ACHN (cell line): ENCODE measurements at regions not wholly inside any gene's neighbourhood (a gene's known extent, or its start where the extent isn't known, plus 50 kb on each side); places are given as distances from the start of the nearest gene placed in this dataset.

Source experiments
- DNase-seq: peaks from one replicate; pipeline ENCODE4 v3.0.0-alpha.2; 2015
- in situ Hi-C: cut with HindIII; loops from 2 replicates; pipeline ENCODE4 v1.10.0; 2017; ENCODE audit warnings: low sequenced_read_pairs, low pct_ligation_motif_present, low pct_unique_long_range_greater_than_20kb

DNA sequence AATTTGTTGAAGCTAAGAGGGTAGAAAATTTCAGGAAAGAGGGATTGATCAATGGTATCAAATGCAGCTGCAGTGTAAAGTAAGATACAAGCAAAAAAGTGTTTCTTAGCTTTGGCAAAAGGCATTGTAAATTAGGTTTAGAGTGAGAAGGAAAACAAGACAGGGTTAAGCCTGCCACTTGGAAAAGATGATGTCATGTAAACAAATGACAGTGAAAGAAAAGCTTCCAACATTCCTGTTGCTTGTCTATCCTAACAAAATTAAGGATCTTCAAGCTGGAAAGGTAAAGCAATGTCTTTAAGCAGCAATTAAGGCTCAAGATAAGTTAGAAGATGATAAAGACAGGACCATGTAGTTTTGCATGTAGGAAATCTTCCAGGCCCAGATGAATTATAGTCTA is 139.1 kb upstream of the PPP2R2B start:
- in situ Hi-C loops = no loop called here
- no peak for DNase-seq

DNA sequence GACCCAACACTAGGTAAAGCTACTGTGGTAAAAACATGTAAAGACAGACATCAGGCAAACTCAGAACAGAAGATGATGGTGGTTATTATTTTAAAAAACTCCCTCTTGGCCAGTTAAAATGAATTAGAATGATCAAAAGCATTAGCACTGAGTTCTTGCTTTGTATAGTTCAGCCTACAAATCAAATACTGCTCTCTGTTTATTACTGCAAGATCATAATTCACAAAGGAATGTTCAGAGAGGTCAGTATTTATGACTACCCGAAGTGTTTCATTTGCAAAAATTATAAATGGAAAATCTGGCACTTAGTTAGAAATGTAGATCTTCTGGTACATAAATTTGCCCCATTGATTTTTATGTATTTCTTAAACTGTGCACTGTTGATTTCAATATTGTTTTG is 140.3 kb upstream of the PPP2R2B start:
- in situ Hi-C loops = no loop called here
- DNase-seq = no peak

DNA sequence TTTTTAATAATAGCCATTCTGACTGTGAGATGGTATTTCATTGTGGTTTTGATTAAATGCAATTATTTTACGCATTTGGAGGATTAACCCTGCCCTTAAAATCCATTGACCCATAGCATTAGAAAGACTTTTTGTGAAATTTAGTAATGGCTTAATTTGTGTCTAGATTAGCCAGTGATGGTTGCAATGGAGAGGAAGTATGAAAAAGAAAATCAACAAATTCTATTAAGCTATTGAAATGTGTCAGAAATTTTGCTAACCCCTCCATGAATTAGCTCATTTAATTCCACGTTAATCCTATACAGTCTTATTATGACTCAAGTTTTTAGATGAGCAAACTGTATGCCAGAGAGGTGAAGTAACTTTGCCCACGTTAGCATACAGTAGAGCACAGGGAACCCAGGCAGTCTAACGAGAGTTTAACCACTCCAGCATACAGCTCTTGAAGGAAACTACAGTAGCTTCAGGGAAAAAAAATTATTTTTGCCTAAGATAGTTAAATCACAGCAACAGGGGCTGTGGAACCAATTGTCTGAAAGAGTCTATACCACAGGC is 158.2 kb upstream of the PPP2R2B start:
- in situ Hi-C loops = no loop called here
- no peak for DNase-seq

DNA sequence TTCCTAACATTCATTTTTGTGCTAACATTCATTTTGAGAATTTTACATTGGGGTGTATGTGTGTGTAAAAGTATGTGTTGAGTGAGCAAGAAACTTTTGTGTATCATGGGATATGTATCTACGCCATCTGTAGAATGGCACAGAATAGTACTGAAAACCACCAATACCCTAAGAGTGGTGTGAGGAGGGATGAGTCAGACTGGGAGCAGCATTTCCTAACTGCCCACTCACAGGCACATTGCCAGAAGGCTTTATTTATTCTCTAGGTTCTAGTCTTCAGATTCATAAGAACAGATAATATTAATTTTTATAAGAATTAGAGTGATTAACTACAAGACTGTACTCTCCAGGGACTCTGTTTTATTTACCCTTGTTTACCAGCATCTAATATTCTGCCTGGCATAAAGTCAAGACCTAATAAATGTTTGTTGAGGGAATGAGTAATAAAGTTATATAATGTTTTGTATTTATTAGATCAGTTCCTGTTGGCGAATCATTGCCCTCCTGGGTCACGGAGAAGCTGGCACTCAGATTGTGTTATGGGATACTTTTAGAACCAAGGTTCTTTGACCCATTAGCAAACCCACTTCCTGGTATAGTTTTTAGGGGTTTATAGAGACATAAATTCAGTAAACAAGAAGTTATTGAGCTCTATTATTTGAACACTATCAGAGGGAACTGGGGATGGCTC is 159.1 kb upstream of the PPP2R2B start:
- in situ Hi-C loops = no loop called here
- DNase-seq = peak; percentile 2

DNA sequence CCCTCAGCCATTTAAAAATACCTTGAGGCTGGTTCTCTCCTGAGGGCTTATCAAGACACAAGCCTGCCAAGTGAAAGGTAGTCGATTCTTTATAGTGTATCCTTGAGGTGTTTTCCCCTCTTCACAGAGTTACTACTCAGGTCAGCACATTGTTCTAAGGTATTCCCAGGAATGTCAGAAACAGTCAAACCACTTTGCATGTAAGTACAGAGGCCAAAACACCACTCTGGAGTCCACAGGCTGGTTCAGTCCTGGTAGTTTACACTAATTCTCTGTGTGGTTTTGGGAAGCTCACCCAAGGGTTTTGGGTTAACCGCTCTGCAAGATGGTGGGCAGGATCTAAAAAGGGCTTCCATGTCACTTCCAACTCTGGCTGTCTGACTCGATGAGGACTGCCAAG is 162.3 kb upstream of the PPP2R2B start:
- in situ Hi-C loops = no loop called here
- DNase-seq = no peak

DNA sequence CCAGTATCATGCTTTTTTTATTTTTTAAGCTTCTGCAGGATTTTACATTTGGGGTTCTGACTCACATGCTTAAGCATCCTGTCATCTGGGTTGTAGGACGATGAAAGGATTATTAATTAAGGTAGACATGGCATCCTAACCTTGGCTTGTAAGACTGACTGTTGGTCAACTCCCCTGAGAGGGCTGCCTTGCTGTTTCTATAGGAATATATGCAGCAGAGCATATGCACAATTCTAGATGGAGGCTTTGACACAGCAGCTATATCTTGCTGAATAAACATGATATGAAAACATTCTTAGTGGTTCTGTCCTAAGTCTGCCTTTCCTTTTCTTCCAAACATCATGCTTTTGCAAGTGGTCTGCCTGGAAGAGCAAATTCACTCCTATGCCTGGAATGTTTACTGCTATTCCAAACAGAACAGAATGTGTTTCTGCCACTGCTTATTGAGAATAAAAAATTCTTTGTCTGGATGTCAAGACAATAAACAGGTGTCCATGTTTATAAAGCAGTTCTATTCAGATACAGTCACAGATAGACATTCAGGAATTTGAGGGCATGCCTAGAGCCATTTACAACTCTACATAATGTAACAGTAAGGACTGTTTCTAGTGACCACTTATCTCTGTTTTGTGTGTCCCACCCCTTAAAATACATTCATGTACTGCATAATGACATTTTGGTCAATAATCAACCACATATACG is 166.2 kb upstream of the PPP2R2B start:
- in situ Hi-C loops = no loop called here
- DNase-seq = no peak

DNA sequence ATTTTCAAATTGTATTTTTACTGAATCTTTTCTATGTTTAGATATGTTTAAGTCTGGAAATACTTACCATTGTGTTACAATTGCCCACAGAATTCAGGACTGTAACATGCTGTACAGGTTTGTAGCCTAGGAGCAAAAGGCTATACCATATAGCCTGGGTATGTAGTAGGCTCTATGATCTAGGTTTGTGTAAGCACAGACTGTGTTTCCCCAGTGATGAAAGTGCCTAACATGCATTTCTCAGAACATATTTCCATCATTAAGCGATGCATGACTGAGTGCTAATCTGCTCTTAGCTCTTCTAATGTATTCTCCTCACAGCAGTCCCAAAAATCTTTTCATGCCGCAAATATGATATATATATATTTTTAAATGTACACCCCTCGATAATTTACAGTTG is 166.7 kb upstream of the PPP2R2B start:
- DNase-seq = no peak
- in situ Hi-C loops = no loop called here

DNA sequence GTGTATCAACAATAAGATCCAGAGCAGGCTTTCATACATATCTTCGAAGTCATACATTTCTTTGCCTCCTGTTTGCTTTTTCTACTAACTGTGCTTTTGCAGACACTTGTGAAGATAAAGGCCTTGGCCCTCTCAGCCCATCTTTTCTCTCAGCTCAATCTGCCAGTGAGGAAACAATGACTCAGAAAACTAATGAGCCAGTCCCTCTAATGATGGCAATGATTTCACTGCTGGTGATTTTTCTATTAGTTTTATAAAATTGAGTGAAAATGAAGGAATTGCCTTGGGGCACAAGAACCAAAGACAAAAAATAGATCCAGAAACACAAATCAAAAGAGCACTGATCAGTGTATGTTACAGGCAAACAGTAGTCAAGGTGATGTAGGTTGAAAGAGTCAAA is 167.7 kb upstream of the PPP2R2B start:
- in situ Hi-C loops = no loop called here
- DNase-seq = no peak

DNA sequence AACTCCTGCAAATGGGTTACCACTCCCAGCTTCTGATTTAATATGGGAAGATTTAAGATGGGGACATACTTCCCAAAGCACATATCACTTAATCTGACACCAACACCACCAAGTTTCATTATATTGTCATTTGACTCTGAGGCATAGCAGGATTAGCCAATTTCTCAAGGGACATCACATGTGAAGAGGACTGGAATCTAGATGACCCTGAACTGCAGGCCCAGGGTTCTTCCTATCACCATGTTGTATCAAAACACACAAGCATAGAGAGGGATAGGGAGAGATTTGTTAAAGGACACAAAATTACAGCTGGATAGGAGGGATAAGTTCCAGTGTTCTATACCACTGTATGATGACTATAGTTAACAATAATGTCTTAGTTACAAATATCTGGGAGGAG is 168.3 kb upstream of the PPP2R2B start:
- DNase-seq = no peak
- in situ Hi-C loops = no loop called here

DNA sequence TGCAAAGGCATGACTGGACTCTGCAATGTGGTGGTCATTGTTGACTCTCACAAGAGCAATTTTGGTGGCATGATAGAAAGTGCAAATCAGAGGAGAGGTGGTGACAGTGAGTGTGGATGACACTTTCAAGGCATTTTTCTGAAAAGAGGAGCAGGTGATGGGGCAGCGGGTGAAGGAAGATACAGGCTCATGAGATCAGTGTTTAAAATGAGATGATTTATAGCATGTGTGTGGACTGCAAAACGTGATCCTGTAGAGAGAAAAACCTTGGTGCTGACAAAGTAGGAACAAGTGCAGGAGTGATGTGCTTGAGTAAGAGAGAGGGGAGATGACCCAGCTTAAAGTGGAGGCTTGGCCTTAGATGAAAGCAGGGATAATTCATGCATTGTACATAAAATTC is 171.2 kb upstream of the PPP2R2B start:
- no peak for DNase-seq
- in situ Hi-C loops = no loop called here

DNA sequence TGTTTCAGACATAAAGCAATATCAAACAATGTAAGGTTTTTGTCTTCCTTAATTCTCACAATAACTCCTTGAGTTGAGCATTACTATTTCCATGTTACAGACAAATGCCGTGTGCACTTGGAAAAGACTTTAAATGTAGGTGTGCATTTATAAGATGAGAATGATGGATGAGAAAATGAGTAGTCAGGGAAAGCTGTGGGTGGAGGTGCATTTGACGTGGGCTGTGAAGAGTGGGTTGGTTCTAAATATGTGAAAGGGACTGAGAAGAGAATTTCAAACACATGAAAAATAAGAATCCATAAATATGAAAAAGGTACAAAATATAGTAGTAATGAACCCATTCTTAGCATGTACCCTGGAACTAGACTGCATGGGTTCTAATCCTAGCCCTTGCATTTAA is 171.6 kb upstream of the PPP2R2B start:
- in situ Hi-C loops = no loop called here
- no peak for DNase-seq

DNA sequence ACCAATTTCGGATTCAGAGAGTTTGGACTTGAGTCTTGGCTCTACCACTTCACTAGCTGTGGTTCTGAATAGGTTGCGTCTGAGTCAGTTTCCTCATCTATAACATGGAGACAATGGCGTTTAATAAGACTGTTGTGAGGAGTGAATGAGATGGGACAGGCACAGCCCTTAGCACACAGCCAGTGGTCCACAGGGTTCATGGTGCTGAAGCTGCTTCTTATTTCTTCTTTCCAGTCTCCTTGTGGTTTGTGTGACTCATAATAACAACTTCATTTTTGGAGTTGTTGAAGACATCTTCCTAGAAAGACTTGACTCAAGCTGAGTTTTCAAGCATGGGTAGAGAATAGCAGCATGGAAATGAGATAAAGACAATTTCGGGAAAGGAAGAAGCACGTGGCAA is 172.6 kb upstream of the PPP2R2B start:
- no peak for DNase-seq
- in situ Hi-C loops = no loop called here

DNA sequence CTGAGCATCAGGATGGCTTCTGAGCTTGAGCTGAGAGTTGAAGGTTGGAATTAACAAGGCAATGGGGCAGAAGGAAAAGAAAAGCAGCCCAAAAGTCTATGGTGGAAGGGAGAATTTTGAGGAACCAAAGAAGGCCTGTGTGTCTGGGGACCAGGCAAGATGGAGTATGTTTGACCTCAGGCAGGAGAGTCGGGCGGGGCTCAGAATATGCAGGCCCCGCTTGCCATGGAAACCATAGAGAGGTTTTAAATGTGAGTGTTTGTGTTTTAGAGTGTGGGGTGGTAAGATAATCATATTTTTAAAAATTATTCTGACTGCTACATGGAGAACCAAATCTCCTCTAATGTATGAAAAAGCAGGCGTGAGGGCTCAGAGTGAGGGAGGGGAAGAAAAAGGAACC is 174.0 kb upstream of the PPP2R2B start:
- no peak for DNase-seq
- in situ Hi-C loops = no loop called here

DNA sequence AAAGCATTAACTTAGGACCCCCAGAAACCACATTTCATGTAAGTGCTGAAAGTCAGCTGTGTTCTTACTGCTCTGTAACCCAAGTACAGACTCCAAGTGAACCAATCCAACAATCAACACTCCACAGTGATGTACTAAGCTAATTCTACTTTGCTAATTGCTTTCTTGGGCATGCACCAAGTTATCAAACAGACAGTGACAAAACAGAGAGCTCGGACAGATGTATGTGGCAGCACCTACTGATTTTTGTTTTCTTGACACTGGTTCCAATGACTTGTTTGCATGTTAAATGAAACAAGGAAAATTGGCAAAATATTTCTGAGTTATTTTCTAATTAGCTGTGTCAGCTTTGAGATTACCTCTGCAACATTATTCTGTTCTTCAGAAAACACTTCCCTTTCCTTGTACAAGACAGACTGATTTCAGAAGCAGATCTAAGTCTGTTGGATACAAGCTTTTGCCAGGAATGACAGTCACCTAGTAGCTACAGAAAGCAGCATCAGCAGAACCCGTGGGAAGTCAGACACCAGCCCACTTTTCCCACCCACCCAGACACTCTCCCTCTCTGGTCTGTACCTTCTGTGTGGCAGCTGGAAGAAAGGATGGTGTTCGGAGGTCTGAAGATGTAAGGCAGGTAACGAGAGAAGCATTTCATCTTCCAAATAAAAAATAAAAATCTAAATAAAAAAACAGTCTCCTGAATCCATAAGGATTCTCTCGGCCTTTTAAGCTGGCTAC is 176.7 kb upstream of the PPP2R2B start:
- in situ Hi-C loops = no loop called here
- DNase-seq = no peak

DNA sequence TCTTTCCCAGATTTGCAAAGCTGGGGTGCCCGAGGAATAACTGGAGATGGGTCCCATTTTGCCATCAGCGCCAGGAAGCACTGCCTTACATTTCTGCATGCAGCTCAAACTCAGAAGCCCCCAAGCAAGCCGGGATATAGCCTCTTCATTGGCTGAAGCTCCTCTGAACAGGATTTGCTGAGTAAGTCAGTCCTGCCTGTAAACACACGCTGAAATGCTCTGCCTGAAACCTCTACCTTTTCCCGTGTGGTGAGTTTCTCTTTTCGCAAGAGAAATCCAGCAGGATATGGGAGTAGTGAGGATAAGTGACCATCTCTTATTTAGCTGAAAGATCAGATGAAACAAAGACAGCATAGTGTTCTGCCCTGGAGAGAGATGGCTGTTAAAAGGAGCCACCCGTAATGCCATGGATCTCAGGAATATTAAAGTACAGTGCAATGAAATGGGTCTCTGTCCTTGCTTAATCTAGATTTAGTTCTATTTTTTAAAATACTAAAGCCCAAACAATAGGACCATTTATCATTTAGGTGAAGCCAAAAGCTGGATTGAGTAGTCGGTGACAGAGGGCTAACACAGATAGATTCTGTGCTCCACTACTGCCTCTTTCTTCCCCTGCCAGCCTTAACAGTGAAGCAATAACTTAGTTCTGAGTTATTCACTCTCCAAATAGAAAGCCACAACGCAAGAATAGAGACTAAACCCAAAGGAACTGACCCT is 177.5 kb upstream of the PPP2R2B start:
- in situ Hi-C loops = no loop called here
- DNase-seq = no peak

DNA sequence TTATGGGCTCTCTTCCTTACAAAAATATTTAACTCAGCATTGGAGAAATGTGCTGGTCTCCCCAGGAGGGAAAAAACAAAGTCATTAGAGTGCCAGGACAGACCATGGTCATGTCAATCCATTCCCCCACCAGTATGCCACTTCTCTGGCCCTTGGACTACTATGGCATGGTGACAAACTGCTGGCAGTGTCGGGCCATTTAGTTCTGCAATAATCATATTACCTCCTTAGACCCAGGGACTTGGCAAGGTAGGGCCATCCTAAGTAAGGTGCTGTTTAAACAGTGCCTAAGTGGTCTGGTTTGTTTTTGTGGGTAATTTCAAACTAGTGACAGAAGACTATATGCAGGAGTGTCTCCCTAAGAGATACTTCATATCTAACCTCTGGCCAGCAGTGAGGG is 177.8 kb upstream of the STK32A start:
- DNase-seq = no peak

DNA sequence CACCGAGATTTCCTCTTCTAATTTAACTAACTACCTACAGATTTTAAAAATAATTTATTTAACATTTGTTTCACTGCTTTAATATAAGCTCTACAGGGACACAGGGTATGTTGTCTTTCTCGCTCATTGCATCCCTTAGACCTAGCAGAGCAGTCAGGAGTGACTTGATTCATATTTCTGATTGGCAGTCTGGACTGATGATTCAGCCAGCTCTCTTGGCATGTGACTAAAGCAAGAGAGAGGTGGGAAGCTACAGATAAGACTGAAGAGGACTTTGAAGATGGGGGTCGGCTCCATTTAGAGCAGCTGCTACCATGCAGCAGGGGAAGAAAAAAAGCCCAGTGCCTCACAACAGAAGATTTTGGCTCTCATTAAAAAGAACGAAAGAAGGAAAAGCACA is 173.4 kb upstream of the STK32A start:
- in situ Hi-C loops = no loop called here
- DNase-seq = no peak

More for the DNA sequence above, 177.8 kb upstream of the STK32A start:
- in situ Hi-C loops = no loop called here

DNA sequence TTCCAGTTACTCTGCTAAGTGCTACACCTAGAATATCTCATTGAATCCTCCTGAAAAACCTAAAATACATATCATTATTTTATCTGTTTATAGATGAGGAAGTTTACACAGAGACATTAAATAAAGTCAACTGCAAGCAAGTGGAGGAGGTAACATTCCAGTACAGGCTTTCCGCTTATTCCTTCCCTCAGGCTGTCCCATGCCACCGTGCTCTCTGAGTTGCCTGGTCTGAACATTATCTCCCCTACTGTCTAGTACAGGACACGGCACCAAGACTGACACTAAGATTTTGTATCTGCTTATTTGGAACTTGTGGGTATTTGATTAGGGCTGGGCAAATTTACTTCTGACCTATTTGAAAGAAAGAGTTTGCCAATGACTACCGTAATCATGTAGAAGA is 172.4 kb upstream of the STK32A start:
- in situ Hi-C loops = no loop called here

DNA sequence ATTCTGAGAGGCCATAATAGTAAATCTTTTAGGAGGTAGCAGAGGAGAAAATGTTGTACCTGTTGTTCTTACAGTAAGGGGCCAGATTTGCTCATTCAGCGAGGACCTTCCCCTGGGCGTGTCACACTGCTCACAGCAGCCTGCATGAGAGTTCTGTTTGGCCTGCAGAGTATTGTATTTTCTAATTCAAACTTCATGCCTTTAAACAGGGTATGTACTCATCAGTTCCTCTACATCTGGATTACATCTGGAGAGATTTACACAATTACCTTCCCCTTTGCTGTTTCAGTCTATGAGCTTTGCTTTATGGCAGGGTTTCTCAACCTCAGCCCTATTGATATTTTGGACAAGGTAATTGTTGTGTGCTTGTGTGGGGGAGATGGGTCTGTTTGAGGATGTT is 170.9 kb upstream of the STK32A start:
- DNase-seq = no peak
- in situ Hi-C loops = no loop called here

More for the DNA sequence above, 172.4 kb upstream of the STK32A start:
- no peak for DNase-seq
